Vagina (tissue), 2 donors: ENCODE measurements at regions not wholly inside any gene's neighbourhood (a gene's known extent, or its start where the extent isn't known, plus 50 kb on each side); places are given as distances from the start of the nearest gene placed in this dataset.

Experiments used
- DNase-seq, 2 donors: peaks; one replicate each; pipeline ENCODE4 v3.0.0-alpha.2; 2017; ENCODE audit errors: extremely low spot score in 2 of 2
- H3K27ac ChIP-seq: fragments of 200-600 bp; sonication (generic); one replicate; pipeline ENCODE4 v1.5.1; 2019
- H3K27me3 ChIP-seq: fragments of 200-600 bp; sonication (generic); one replicate; pipeline ENCODE4 v1.5.1; 2019
- H3K36me3 ChIP-seq, 2 donors: fragments of 200-600 bp; sonication (generic); one replicate each; pipeline ENCODE4 v1.5.1; 2017 to 2019
- H3K4me1 ChIP-seq: fragments of 200-600 bp; sonication (generic); one replicate; pipeline ENCODE4 v1.5.1; 2019
- H3K4me3 ChIP-seq, 2 donors: fragments of 200-600 bp; sonication (generic); 1 replicate in 1 of 2; 2 replicates in 1 of 2; pipeline ENCODE4 v1.5.1; 2016 to 2019
- H3K9me3 ChIP-seq: fragments of 200-600 bp; sonication (generic); one replicate; pipeline ENCODE4 v1.5.1; 2019
- CTCF ChIP-seq, 3 experiments: fragments of 450-650 bp in 2 of 3; fragments of 200-600 bp in 1 of 3; sonication (generic) in 1 of 3; IDR thresholded peaks; one replicate each; pipeline ENCODE4 v1.5.1; 2017 to 2019; ENCODE audit warnings: antibody characterized with exemption in 3 of 3, mild to moderate bottlenecking in 2 of 3, moderate library complexity in 2 of 3
- POLR2A ChIP-seq, 2 donors: fragments of 450-650 bp; IDR thresholded peaks; one replicate each; pipeline ENCODE4 v1.6.1; 2017; ENCODE audit warnings: antibody characterized with exemption in 2 of 2, mild to moderate bottlenecking in 2 of 2, moderate library complexity in 2 of 2
- POLR2AphosphoS5 ChIP-seq, 2 donors: sonication (generic); formaldehyde crosslinking; IDR thresholded peaks; one replicate each; pipeline ENCODE4 v1.9.0; 2017; ENCODE audit warnings: antibody characterized with exemption in 2 of 2, mild to moderate bottlenecking in 2 of 2, low read depth in 1 of 2; ENCODE audit not compliant: insufficient read depth in 1 of 2
- intact Hi-C: fragments of 100-400 bp; cut with DNase I; formaldehyde crosslinking; loops from one replicate; pipeline ENCODE4 v1.15.1; 2023

DNA sequence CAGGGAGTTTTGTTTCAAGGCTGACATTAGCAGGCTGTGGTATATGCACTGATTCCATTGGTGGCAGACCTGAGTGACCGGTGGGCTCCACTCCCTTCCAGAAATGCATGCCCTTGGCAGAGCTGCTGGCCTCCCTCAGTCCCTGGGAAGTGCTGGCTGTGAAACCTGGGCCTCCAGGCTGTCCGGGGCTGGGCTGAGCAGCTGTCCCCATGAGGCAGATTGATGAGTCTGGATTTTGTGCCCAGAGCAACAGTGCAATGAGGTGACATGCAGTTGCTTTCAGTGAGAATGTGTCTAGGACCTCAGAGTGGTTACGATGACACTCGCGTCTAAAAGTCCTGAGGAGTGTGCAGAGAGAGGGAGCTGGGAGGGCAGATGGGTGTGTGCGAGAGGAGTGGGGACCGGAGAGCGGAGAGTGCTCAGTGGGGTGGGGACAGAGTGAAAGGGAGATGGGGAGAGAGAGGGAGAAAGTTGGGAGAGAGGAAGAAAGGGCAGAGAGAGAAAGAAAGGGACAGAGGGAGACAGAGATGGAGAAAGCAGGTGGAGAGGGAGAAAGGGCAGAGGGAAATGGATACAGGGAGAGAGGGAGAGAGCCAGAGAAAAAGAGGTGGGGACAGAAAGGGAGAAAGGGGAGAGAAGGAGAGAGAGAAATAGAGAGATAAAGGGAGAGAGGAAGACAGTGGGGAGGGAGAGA is 978.3 kb downstream of the BRD1 start:
- Histone ChIP-seq H3K27ac (no peak overlapping the region), H3K4me3 (no peak overlapping the region), H3K4me1 (no peaks in the 10 kb centered on the region), H3K9me3 (no peaks in the 10 kb centered on the region), H3K36me3 (no peaks in the 10 kb centered on the region), H3K27me3 (no peaks in the 10 kb centered on the region)
- TF ChIP-seq CTCF (IDR thresholded peaks at IDR 0.05) (no peak), POLR2A (IDR thresholded peaks at IDR 0.05) (no peak), POLR2AphosphoS5 (IDR thresholded peaks at IDR 0.05; ENCODE audit: insufficient read depth in 1 of 2, low read depth in 1 of 2) (no peak)
- no peak for DNase-seq
- intact Hi-C loops, result no loop called here

DNA sequence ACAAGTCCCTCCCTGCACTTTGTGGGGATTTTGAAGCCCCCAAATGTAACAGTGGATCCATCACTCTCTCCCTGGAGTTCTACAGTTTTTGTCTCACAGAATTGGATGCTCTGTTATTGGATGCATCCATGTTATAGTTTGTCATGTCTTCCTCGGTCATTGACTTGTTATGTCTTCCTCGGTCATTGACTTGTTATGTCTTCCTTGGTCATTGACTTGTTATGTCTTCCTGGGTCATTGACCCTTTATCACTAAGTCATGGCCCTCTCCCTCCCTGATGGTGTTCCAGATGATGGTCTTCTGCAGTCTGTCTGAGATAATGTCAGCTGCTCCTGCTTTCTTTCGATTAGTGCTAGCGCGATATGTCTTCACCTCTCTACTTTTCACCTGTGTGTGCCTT is 981.5 kb downstream of the BRD1 start:
- Histone ChIP-seq H3K36me3 (no peaks in the 10 kb centered on the region), H3K27ac (no peak overlapping the region), H3K4me1 (no peaks in the 10 kb centered on the region), H3K4me3 (no peak overlapping the region), H3K9me3 (no peaks in the 10 kb centered on the region), H3K27me3 (no peaks in the 10 kb centered on the region)
- intact Hi-C loops, result no loop called here
- DNase-seq, result no peak
- TF ChIP-seq POLR2AphosphoS5 (IDR thresholded peaks at IDR 0.05; ENCODE audit: insufficient read depth in 1 of 2, low read depth in 1 of 2) (no peak), POLR2A (IDR thresholded peaks at IDR 0.05) (no peak), CTCF (IDR thresholded peaks at IDR 0.05) (no peak)

DNA sequence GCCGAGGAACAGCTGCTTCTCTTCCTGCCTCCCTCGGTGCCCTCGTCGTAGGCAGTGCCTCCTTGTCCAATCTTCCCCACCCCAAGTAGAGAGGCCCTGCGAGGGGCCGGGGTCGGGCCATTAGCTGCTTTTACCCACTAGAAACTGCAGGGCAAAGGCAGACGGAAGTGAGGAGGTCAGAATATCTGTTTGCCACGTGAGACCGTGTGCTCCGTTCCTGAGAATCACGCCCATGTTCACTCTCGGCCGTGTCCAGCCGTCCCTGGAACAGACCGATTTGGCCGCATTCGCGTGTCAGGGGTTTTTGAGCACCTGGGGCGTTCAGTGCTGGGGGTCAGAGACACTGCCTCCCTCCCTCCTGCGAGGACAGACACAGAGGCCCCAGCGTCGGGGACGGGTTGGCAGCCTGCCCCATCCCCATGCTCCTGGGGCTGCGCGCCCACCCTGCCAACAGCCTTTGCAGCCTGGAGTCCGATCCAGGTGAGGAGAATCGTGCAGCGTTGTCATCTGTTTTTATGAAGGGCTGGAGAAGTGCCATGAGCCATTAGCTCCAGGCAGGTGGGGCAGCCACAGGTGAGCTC is 982.2 kb downstream of the BRD1 start:
- H3K9me3 ChIP-seq, result no peaks in the 10 kb centered on the region
- no peak overlapping the region for H3K27ac ChIP-seq
- H3K36me3 ChIP-seq, result no peaks in the 10 kb centered on the region
- no peaks in the 10 kb centered on the region for H3K27me3 ChIP-seq
- no peak for DNase-seq
- H3K4me3 ChIP-seq, result no peak overlapping the region
- TF ChIP-seq CTCF (IDR thresholded peaks at IDR 0.05) (no peak), POLR2A (IDR thresholded peaks at IDR 0.05) (no peak), POLR2AphosphoS5 (IDR thresholded peaks at IDR 0.05; ENCODE audit: insufficient read depth in 1 of 2, low read depth in 1 of 2) (no peak)
- no peaks in the 10 kb centered on the region for H3K4me1 ChIP-seq
- intact Hi-C loops, result no loop called here

- Histone ChIP-seq H3K9me3 (no peaks in the 10 kb centered on the region), H3K36me3 (no peaks in the 10 kb centered on the region), H3K27ac (no peak overlapping the region), H3K4me1 (no peaks in the 10 kb centered on the region), H3K27me3 (no peaks in the 10 kb centered on the region), H3K4me3 (no peak overlapping the region)
- intact Hi-C loops, result no loop called here
- TF ChIP-seq CTCF (IDR thresholded peaks at IDR 0.05), result no peak
- no peak for TF ChIP-seq POLR2A (IDR thresholded peaks at IDR 0.05)
- no peak for TF ChIP-seq POLR2AphosphoS5 (IDR thresholded peaks at IDR 0.05; ENCODE audit: insufficient read depth in 1 of 2, low read depth in 1 of 2)
- DNase-seq, result no peak
These were observed 983.5 kb downstream of the BRD1 start for GRCh38 chr22:48844056-48844675.

- Histone ChIP-seq H3K4me1 (no peaks in the 10 kb centered on the region), H3K36me3 (no peaks in the 10 kb centered on the region), H3K27ac (no peak overlapping the region), H3K4me3 (no peak overlapping the region), H3K27me3 (no peaks in the 10 kb centered on the region), H3K9me3 (no peaks in the 10 kb centered on the region)
- no peak for DNase-seq
- TF ChIP-seq POLR2AphosphoS5 (IDR thresholded peaks at IDR 0.05; ENCODE audit: insufficient read depth in 1 of 2, low read depth in 1 of 2), result no peak
- no peak for TF ChIP-seq POLR2A (IDR thresholded peaks at IDR 0.05)
- no peak for TF ChIP-seq CTCF (IDR thresholded peaks at IDR 0.05)
- intact Hi-C loops, result no loop called here
These were observed 984.0 kb downstream of the BRD1 start for GRCh38 chr22:48843640-48844039.
